Gastroesophageal sphincter (tissue), 4 donors: ENCODE measurements at regions not wholly inside any gene's neighbourhood (a gene's known extent, or its start where the extent isn't known, plus 50 kb on each side); places are given as distances from the start of the nearest gene placed in this dataset.

Source experiments
- ATAC-seq: fragments of 150-250 bp; one replicate; pipeline ENCODE4 v1.9.1; 2016; ENCODE audit warnings: mild to moderate bottlenecking, moderate library complexity
- H3K27ac ChIP-seq, 4 donors: fragments of 200-600 bp; sonication (generic) in 3 of 4; 1 replicate in 3 of 4; 2 replicates in 1 of 4; pipeline ENCODE4 v1.5.1; 2016 to 2019
- H3K27me3 ChIP-seq: fragments of 200-600 bp; sonication (generic); one replicate; pipeline ENCODE4 v1.5.1; 2019
- H3K36me3 ChIP-seq, 2 donors: fragments of 200-600 bp; sonication (generic); one replicate each; pipeline ENCODE4 v1.5.1; 2019; ENCODE audit warnings: control low read depth in 1 of 2
- H3K4me1 ChIP-seq, 3 donors: fragments of 200-600 bp; sonication (generic); 1 replicate in 2 of 3; 2 replicates in 1 of 3; pipeline ENCODE4 v1.5.1; 2016 to 2019; ENCODE audit warnings: control low read depth in 2 of 3
- H3K4me3 ChIP-seq, 2 donors: fragments of 200-600 bp; sonication (generic); one replicate each; pipeline ENCODE4 v1.5.1; 2019; ENCODE audit warnings: mild to moderate bottlenecking in 1 of 2, moderate library complexity in 1 of 2
- H3K9me3 ChIP-seq, 3 donors: fragments of 200-600 bp; sonication (generic); one replicate each; pipeline ENCODE4 v1.5.1; 2017 to 2019; ENCODE audit warnings: control low read depth in 2 of 3
- EP300 ChIP-seq: sonication (generic); formaldehyde crosslinking; IDR thresholded peaks from one replicate; pipeline ENCODE4 v1.6.1; 2017; ENCODE audit warnings: antibody characterized with exemption, mild to moderate bottlenecking
- POLR2A ChIP-seq, 2 donors: fragments of 450-650 bp; IDR thresholded peaks; one replicate each; pipeline ENCODE4 v1.6.1; 2017; ENCODE audit warnings: antibody characterized with exemption in 2 of 2, mild to moderate bottlenecking in 2 of 2, moderate library complexity in 1 of 2
- POLR2AphosphoS5 ChIP-seq: sonication (generic); formaldehyde crosslinking; IDR thresholded peaks from one replicate; pipeline ENCODE4 v1.6.1; 2017; ENCODE audit warnings: antibody characterized with exemption
- WGBS, 2 donors: methylation state at CpG; one replicate each; pipeline ENCODE4 v1.1.5; 2018; ENCODE audit warnings: low coverage in 1 of 2; 5-methylcytosine and 5-hydroxymethylcytosine counted together
- TF ChIP-seq, protein P1 (sequence below), 4 experiments: fragments of 200-600 bp in 2 of 4; fragments of 450-650 bp in 2 of 4; sonication (generic) in 1 of 4; IDR thresholded peaks; one replicate each; pipeline ENCODE4 v1.5.1; 2017 to 2019; ENCODE audit warnings: antibody characterized with exemption in 4 of 4, mild to moderate bottlenecking in 2 of 4, moderate library complexity in 2 of 4

DNA sequence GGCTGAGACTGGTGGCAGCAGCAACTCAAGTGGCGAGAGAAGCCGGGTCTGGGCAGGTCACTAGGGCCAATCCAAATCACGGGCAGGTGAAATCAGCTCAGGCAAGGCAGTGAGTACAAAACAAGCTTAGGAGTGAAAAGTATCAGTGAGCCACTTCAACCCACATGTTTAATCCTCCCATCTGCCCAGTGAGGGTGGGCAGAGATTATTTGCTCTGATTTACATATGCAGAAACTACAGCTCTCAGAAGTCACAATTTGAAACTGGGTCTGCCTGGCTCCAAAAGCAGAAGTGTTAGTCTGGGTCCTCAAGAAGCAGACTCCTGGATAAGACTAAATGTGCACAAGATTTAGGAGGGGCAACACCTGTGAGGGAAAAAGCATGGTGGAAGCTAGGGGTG lies 173.7 kb upstream of the LRFN2 start:
- no peak overlapping the region for H3K4me3 ChIP-seq
- ATAC-seq = no peak
- WGBS, 2 donors = 100% methylated on average over 3 of the region's 3 CpGs; no CpG with 5 or more reads in 1 of the 2 donors
- peaks cover 24% of the 10 kb centered on the region for H3K27me3 ChIP-seq
- H3K9me3 ChIP-seq = no peaks in the 10 kb centered on the region
- H3K36me3 ChIP-seq = no peaks in the 10 kb centered on the region
- no peak overlapping the region for H3K27ac ChIP-seq
- TF ChIP-seq, protein P1, sequence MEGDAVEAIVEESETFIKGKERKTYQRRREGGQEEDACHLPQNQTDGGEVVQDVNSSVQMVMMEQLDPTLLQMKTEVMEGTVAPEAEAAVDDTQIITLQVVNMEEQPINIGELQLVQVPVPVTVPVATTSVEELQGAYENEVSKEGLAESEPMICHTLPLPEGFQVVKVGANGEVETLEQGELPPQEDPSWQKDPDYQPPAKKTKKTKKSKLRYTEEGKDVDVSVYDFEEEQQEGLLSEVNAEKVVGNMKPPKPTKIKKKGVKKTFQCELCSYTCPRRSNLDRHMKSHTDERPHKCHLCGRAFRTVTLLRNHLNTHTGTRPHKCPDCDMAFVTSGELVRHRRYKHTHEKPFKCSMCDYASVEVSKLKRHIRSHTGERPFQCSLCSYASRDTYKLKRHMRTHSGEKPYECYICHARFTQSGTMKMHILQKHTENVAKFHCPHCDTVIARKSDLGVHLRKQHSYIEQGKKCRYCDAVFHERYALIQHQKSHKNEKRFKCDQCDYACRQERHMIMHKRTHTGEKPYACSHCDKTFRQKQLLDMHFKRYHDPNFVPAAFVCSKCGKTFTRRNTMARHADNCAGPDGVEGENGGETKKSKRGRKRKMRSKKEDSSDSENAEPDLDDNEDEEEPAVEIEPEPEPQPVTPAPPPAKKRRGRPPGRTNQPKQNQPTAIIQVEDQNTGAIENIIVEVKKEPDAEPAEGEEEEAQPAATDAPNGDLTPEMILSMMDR (IDR thresholded peaks at IDR 0.05) = no peak
- no peak for TF ChIP-seq EP300
- no peak for TF ChIP-seq POLR2A (IDR thresholded peaks at IDR 0.05)
- no peak for TF ChIP-seq POLR2AphosphoS5
- H3K4me1 ChIP-seq = no peaks in the 10 kb centered on the region

GRCh38 chr6:40759838-40760237 lies 172.7 kb upstream of the LRFN2 start:
- TF ChIP-seq EP300 (no peak), POLR2A (IDR thresholded peaks at IDR 0.05) (no peak), POLR2AphosphoS5 (no peak)
- TF ChIP-seq, protein P1 (IDR thresholded peaks at IDR 0.05) = no peak
- no peaks in the 10 kb centered on the region for H3K9me3 ChIP-seq
- no peak overlapping the region for H3K27ac ChIP-seq
- 63% methylated on average over 5 of the region's 5 CpGs for WGBS, 2 donors
- no peak for ATAC-seq
- no peak overlapping the region for H3K4me3 ChIP-seq
- H3K36me3 ChIP-seq = no peaks in the 10 kb centered on the region
- H3K4me1 ChIP-seq = peaks cover 0 to 7% (median 0%) of the 10 kb centered on the region in 3 donors
- H3K27me3 ChIP-seq = peaks cover 34% of the 10 kb centered on the region

- 30 to 61% methylated on average over 2 to 3 of the region's 3 CpGs for WGBS, 2 donors
- no peak overlapping the region for H3K27ac ChIP-seq
- no peak for ATAC-seq
- peaks cover 40% of the 10 kb centered on the region for H3K27me3 ChIP-seq
- H3K4me1 ChIP-seq = peaks cover 0 to 8% (median 0%) of the 10 kb centered on the region in 3 donors
- no peak overlapping the region for H3K4me3 ChIP-seq
- H3K36me3 ChIP-seq = no peaks in the 10 kb centered on the region
- no peak for TF ChIP-seq POLR2A (IDR thresholded peaks at IDR 0.05)
- peak; percentile 28 for TF ChIP-seq POLR2AphosphoS5
- H3K9me3 ChIP-seq = no peaks in the 10 kb centered on the region
These were observed 172.1 kb upstream of the LRFN2 start for GRCh38 chr6:40759264-40759663.

- Histone ChIP-seq H3K36me3 (no peaks in the 10 kb centered on the region), H3K27me3 (peaks cover 54% of the 10 kb centered on the region), H3K4me3 (no peak overlapping the region), H3K27ac (no peak overlapping the region), H3K9me3 (no peaks in the 10 kb centered on the region), H3K4me1 (peaks cover 0 to 8% (median 0%) of the 10 kb centered on the region in 3 donors)
- 57 to 67% methylated on average over 7 to 8 of the region's 8 CpGs for WGBS, 2 donors
- no peak for ATAC-seq
- TF ChIP-seq POLR2AphosphoS5 (no peak), EP300 (no peak), POLR2A (IDR thresholded peaks at IDR 0.05) (no peak)
- TF ChIP-seq, protein P1 (IDR thresholded peaks at IDR 0.05) = no peak
These were observed 168.7 kb upstream of the LRFN2 start for GRCh38 chr6:40755749-40756452.

- Histone ChIP-seq H3K4me1 (peaks cover 0 to 8% (median 0%) of the 10 kb centered on the region in 3 donors), H3K27me3 (peaks cover 54% of the 10 kb centered on the region), H3K27ac (no peak overlapping the region), H3K4me3 (no peak overlapping the region), H3K36me3 (no peaks in the 10 kb centered on the region), H3K9me3 (no peaks in the 10 kb centered on the region)
- 0 to 6% methylated on average over 2 to 8 of the region's 20 CpGs for WGBS, 2 donors
- TF ChIP-seq POLR2AphosphoS5 = no peak
- TF ChIP-seq EP300 = no peak
- TF ChIP-seq POLR2A (IDR thresholded peaks at IDR 0.05) = no peak
- no peak for ATAC-seq
These were observed 168.0 kb upstream of the LRFN2 start for GRCh38 chr6:40755046-40755681.
